Muscle of arm (tissue), 1 donor: ENCODE measurements at regions not wholly inside any gene's neighbourhood (a gene's known extent, or its start where the extent isn't known, plus 50 kb on each side); places are given as distances from the start of the nearest gene placed in this dataset.
A peak's percentile ranks its signal among the peaks of the same experiment; 100 is the strongest.

Source experiments
- DNase-seq: peaks from one replicate; pipeline ENCODE4 v3.0.0-alpha.2; 2013

DNA sequence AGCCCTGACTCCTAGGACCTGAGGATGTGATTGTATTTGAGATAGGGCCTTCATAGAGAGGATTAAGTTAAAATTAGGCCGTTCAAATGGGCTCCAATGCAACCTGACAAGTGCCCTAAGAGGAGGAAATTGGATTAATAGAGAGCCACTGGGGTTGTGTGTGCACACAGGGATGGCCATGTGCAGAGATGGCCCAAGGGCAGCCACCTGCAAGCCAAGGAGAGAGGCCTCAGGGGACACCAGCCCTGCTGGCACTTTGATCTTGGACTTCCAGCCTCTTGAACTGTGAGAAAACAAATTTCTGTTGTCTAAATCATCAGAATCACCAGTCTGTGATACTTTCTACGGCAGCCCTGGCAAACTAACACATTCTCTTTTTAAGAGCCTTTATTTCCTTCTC is 598.8 kb downstream of the UTRN start:
- DNase-seq = no peak

DNA sequence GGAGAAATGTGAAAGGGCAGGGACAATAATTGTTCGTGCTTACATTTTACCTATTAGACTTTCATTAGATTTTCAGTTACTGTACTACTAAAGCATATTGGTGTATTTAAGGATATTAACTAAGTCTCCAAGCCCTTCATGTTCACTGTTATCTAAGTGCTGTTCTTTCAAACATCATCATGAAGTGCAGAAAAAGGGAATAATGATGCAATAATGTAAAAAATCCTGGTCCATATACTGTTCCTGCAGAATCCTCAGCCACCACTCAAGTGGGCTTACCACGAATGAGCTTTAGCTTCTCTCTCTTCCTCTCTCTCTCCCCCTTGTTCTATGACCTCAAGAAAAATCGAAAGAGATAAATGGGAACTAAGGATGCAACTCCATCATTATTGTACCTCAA is 600.7 kb downstream of the UTRN start:
- no peak for DNase-seq

DNA sequence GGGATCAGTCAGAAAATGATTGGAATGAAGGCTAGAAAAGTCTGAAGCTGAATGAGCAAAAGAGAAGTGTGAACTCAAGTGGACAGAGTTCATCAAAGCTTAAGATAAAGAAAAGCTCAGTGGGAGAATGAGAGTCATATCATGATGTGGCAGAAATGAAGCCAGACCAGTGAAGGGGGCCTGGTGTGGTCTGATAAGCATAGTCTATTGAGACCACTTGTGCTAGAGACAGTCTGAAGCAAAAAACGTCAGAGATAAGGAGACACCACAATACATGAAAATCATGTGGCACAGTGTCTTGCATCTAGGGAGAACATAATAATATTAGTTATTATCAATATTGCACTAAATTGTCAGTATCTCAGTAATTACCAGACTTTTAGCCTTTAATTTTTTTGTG is 601.5 kb downstream of the UTRN start:
- no peak for DNase-seq

DNA sequence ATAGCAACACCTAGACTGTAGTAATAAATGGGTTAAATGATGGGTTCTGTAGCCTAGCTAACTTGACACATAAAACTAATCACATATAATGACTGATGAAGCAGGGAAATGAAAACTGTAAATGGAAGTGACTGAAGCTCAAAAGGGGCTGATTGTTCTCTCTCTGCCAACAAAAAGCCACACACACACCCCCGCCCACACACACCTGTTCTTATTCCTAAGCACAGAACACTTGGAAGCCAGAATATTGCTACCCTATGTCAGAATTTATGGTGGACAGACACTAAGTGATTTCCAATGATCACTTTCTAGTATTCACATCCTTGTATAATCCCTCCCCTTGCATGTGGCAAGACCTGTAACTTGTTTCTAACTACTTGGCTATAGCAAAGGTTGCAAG is 603.5 kb downstream of the UTRN start:
- no peak for DNase-seq

DNA sequence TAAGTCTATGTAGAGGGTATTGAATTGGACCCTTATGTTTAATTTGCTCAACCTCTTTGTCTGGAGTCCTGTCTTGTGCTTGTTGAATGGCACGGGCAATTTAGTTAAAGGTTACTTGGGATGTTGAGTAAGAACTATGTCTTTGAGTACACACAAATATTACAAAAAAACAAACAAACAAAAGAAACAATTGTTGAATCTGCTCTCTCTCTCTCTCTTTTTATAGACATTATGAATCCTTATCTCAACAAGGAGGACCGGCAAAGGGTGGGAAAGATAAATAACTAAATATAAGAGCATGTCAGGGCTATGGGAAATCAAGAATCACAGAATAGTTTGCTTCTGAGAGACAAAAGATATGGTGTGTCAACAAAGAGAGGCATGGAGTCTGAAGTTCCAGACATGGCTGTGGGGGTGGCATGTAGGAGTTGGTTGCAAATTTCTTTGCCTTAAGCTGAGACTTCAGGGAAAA is 608.6 kb downstream of the UTRN start:
- DNase-seq = no peak

DNA sequence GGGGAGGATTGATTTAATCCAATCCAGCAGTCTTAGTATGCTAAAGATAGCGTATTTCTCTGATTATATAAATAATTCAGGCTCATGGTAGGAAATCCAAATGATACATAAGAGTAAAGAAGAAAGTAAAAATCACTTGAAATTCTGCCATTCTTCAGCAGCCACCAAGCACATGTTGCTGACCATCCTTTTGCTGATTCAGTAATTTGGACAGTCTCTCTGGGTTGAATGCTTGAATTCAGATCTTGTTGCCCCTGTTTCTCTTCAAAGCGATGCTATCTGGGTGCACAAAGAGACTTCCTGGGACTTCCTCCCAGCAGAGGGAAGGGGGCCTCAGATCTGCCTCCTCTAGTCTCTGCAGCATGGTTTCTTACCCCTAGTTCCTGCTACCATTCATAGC is 609.1 kb downstream of the UTRN start:
- no peak for DNase-seq

DNA sequence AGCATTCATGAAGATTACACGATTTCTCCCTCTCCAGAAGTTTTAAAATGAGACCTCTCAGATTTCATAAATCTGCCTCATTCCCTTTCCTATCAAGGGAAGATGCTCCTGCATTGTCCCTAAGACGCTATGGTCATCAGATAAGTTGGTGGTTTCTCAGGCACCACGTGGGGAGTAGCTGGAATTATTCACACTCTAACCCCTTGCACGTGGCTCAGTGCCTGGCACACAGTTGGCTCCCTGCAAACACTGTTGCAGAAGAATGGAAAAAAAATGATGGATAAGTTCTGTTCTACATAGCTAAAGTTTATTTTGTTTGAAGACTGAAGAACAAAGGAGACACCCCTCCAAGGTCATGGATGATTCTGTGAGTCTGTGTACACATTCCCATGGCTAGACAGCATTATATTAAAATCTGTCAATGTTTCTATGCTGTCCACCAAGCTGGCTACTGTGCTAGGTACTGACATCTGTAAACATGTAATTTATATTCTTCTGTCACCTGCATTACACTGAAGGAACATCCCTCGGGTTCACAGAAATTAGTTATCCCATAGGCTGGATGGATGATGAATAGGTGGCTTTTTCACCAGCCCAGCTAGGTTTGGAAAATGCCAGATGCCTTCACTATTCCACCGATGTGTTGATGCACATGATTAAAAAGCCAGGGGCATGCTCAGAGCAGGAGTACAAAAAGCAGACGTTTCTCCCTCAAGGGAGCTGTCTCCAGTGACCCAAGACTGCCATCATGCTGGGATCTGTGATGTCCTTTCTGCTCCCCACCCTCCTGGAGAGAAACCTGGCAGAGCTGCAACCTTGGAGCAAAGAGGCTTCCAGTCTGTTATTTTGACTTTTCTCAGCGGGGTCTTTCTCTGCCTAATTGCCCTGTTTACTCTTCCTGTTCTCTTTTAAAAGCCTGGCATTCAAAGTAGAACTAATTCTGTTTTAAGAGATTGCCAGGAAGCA is 610.5 kb downstream of the UTRN start:
- DNase-seq = no peak

DNA sequence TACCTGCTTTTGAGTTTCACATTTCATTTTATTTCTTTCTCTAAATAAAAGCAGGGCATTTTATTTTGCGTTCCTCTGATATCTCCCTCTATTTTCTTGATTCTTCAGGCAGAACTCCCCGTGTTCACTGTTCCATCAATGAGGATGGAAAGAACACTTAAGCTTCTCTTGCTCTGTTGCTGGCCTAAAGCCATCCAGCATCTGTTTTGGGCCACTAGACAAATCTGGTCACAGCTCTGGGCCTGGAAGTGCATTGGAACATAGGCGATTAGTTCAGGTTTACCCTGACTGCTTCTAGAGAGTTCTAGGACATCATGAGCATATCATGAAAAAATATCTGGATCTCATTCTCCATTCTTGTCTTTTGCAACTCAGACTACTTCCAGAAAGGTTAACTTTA is 611.2 kb downstream of the UTRN start:
- DNase-seq = peak; percentile 35

DNA sequence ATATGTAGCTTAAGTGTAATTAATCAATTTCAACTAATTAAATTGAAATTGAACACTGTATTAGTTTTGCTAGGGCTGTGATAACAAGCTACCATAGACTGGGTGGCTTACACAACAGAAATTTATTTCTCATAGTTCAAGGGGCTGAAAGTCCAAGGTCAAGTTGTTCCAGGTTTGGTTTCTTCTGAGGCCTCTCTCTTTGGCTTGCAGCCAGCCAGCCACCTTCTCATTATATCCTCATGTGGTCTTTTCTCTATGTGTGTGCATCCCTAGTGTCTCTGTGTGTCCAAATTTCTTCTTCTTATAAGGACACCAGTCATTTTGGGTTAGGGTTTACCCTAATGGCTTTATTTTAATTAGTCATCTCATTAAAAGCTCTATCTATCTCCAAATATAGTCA is 611.7 kb downstream of the UTRN start:
- DNase-seq = no peak

DNA sequence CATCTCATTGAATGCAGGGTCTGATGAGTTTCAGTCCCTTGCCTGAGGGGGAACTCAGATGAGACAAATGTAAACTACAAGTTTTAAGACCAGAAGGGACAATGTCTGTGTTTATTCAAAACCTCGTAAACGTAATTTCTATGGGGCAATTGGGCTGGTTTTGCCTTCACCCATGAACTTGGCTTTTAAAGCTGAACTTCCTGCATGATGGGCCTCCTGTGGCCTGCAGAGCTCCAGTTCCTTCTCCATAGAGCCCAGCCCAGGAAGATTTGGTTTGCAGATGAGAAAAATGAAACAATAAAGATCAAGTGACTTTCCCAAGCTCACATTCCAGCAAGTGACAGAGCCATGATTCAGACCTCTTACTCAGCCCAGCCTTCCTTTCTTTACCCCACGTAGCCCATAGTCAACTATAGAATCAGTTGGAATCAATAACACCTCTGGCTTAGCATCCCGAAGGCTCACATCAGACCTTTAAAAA is 612.3 kb downstream of the UTRN start:
- DNase-seq = no peak

DNA sequence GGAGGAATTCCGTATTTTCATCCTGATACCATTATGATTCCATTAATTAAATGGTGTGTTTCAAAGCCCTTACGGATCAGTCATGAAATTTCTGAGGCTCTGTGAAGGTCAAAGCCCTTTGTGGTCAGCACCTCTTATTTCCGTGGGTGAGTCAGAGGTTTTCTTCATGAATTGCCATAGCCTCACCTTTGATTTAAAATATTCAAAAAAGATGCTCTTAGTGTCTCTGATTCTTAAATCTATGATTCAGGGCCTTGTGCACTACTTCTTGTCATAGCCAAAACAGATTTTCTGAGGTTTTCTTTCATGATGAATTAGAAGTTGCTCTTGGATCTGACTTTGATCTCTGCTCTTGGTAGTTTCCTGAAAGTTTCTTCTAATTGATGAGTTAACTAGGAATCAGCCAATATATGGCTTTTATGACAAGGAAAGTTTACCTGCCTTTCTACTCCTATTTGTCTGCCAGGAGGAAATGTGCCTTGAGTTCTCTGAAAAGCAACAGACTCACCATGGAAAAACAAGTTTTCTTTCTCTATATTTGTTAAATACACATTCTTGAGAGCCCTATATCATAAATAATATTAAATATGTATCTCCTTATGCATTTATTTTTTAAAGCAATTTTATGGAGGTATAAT is 613.0 kb downstream of the UTRN start:
- no peak for DNase-seq

DNA sequence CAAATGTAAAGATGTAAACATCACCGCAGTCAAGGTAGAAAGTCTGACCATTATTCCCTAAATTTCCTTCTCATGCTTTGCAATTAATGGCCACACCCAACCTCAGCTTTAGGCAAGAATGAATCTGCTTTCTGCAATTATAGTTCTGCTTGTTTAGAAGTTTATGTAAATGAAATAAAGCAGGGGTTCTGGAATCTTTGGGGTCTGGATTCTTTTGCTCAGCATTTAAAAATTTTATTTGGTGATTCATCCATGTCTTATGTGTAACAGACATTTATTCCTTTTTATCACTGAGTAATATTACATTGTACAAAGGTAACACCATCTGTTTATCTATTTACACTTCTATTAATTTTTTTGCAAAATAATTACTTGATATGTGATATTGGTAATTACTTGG is 613.6 kb downstream of the UTRN start:
- DNase-seq = no peak

DNA sequence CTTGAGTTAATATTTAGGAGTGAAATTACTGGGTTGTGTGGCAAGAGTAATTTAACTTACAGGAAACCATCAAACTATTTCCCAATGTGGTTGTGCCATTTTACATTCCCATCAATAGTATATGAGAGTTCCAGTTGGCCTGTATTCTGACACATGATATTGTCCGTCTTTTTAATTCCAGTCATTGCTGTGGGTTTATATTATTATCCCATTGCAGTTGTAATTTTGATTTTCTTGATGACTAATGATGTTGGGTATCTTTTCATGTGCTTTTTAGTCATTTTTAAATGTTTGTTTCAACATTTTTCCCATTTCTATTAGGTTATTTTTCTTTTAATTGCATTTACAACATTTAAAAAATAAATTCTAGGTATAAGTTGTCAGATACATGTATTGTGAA is 614.0 kb downstream of the UTRN start:
- no peak for DNase-seq

DNA sequence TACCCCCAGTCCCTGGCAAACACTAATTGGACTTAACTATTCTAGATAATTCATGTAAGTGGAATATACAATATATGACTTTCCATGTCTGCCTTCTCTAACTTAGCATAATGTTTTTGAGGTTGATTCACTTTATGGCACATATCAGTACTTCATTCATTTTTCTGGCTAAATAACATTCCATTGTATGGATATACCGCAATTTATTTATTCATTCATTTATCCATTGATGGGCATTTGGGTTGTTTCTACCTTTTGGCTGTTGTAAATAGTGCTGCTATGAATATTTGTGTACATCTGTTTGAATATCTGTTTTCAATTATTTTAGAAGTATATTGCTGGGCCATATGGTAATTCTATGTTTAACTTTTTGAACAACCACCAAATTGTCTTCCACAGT is 616.3 kb downstream of the UTRN start:
- no peak for DNase-seq

DNA sequence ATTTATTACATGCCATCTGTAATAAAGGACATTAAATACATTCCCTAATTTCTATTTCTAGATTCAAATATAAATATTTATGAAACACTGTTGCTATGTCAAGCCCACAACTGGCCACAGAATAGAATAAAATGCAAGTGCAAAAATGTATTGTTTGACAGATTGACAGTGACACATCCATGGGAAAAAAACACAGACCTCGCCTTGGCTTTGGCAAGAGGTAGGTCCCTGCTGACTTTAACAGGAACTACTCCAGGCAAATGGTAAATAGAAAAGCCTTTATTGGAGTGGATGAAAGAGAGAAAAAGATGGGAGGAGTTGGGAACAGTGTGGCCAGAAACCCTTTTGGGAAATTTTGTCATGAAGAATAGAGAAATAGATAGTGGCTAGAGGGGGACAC is 622.9 kb downstream of the UTRN start:
- peak; percentile 41 for DNase-seq

DNA sequence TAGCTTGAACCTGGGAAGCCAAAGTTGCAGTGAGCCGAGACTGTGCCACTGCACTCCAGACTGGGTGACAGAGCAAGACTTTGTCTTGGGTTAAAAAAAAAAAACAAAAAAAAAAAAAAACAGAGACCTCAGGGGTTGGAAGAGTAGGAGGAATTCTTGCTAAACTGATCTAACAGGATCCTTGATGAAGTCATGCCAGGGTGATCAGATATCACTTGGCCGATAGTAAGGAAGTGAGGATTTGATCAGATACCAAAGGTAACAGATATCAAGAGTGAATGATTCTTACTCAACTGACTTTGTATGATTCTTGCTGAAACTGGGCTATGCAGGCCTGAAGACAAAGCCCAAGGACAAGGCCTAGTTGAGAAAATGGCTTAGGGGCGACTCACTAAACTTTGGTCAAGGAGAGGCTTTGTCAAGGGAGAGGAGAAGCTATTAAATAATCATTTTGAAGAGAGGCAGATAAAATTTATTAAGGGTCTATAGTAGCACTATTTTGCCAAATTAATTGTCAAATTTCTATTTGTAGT is 624.7 kb downstream of the UTRN start:
- DNase-seq = no peak

DNA sequence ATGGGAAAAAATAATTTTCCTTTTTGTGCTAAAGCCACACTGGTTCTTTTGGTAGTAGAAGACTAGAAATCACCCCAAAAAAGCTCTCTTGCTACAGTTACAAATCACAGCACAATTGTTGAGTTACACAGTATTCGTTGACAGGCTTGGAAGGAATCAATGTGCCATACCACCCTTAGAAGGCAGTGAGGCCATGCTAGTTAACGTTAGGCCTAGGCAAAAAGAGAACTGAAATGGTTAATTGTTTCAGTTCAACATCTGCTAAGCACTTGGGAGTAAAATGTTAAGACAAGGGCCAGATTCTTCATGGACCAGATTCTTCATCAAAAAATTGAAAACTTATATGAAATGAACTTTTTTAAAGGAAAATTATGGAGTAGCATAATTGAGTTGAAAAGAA is 626.2 kb downstream of the UTRN start:
- no peak for DNase-seq

DNA sequence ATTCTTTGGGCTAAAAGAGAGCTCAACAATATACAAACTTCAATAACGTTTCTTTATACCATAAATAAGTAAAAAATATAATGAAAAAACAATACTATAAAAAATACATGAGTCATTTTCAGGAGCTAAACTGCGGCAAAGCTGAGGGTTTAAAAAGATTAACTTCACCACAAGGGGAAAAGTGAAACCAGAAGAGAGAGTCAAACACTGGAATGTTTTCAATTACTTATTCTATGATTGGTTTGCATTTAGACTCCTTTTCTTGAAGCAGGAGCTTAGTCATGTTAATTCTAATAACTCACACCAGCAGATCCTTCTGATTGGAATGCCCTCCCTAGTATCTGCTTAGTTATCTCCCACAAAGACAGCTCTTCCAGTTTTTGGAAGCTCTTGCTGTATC is 627.3 kb downstream of the UTRN start:
- no peak for DNase-seq

DNA sequence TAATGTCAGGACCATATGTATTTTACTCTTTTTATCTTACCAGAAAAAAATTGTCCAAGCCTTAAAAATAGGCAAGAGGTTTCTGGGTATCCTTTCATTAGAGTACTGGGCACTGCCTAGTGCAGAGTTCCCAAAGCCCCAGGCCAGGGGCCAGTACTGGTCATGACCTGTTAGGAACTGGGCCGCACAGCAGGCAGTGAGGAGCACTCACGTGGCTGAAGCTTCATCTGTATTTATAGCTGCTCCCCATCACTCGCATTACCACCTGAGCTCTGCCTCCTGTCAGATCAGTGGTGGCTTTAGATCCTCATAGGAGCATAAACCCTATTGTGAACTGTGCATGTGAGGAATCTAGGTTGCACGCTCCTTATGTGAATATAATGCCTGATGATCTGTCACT is 632.9 kb downstream of the UTRN start:
- DNase-seq = no peak

DNA sequence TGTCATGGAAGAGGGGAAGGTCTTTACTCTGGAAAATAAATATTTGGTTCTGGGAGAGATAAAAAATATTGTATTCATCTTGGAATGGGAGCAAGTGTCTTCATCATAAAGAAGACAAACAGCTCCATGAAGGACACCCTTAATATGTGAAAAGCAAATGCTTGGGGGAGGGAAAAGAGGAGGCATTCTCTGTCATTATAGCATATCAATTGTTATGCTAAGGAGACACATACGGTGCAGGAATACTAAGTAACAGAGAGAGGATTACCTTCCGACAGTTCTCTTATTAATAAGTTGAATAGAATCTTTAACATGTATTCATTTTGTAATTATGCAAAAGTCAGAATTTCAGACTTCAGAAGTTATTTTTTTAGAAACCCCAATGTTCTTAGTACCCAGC is 634.4 kb downstream of the UTRN start:
- DNase-seq = no peak

DNA sequence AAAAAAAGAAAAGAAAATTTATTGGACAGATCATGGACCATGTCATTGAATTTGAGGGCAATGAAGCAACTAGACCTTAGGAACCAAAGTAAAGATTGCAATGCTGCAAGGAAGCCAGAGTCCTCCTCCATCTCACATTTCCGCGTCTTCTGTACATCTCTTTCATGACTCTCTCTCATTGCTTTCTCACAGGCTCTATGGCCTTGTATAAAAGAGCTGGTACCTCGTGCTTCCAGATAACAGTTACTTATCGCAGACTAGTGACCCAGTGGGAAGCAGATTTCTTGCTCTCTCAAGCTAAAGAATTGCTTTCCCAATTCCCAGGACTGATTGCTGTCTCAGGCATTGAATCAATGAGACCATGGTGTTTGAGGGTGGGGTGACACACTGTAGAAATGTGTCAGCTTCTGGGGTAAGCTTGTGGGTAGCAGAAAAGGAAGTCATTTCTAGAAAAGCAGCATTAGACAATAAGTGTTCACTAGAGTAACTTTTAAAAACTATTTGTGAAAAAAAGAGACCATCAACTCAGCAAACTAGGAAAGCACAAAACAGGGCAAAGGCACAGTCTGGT is 635.3 kb downstream of the UTRN start:
- DNase-seq = no peak

DNA sequence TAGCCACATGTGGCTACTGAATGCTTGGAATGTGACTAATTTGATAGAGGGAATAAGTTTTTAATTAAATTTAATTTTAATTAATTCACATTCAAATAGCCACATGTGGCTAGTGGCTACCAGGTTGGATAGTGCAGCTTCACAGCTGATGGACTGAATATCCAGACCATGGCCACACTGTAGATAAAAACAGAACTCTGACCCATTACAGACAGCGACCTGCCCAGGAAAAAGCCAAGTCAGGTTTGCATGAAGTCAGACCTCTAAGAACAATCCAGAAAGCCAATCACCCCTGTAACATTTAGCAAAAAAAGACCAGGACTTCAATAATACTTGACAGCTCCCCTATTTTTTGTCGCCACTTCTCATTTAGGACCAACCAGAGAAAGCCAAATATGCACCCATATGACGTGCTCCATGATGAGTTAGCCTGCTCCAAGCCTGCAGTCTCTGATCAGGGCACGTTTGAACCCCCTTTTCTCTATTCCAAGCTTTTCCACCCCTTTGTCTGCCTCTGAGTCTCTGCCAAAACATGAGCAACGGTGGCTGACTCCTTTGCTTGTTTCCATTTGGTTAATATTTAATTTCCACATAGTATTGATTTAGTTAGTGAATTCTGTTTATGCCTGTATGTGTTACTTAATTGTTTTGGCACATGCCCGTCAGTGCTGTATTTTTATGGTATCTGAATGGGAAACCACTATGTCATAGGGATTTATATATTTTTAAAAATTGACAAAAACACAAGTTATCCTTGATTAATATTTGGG is 636.3 kb downstream of the UTRN start:
- no peak for DNase-seq
